Islet precursor cell (in vitro differentiated cells): ENCODE measurements at regions not wholly inside any gene's neighbourhood (a gene's known extent, or its start where the extent isn't known, plus 50 kb on each side); places are given as distances from the start of the nearest gene placed in this dataset.
A peak's percentile ranks its signal among the peaks of the same experiment; 100 is the strongest.
"Not testable (repeated sequence)": the region's sequence is repeated elsewhere in the genome, so short reads cannot be mapped to it uniquely, and the experiment has no call there.

Experiments used
- DNase-seq: peaks from one replicate; pipeline ENCODE4 v3.0.0-alpha.2; 2018

DNA sequence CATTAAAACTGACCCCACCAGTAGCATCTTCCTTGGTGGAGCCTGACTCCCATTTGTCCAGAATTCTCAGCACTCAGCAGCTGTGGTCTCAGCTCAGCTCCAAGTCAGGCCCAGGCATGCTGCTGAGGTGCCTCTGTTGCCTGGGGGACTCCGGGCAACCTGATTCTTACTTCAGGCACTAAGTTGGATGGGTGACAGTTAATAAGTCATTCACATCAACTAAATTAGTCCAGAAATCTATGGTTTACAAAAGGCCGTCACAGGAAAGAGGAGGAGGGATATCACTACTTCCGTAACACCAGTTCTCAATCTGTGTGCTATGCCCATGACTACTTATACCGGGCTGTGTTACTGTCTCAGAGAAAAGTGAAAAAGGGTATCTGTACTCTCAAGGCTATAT, 310.2 kb downstream of the SATB1 start:
- no peak for DNase-seq

DNA sequence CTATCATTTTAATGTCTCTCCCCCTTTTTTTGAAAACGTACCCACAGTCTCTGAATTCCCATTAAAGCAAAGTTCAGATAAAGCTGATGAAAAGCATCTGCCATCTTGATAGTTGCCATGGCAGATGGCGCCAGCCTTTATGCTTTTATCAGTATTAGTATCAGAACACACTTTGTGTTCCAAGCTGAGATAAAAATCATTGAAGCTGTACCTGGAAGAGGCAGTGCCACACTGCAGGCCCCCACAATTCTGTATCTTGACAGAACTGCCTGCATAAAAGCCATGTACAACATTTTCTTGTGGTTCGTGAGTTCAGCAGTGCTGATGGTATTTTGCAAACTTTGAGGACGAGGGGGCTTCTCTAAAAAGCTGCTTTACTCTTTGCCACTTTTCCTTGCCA, 311.7 kb downstream of the SATB1 start:
- DNase-seq, result no peak

DNA sequence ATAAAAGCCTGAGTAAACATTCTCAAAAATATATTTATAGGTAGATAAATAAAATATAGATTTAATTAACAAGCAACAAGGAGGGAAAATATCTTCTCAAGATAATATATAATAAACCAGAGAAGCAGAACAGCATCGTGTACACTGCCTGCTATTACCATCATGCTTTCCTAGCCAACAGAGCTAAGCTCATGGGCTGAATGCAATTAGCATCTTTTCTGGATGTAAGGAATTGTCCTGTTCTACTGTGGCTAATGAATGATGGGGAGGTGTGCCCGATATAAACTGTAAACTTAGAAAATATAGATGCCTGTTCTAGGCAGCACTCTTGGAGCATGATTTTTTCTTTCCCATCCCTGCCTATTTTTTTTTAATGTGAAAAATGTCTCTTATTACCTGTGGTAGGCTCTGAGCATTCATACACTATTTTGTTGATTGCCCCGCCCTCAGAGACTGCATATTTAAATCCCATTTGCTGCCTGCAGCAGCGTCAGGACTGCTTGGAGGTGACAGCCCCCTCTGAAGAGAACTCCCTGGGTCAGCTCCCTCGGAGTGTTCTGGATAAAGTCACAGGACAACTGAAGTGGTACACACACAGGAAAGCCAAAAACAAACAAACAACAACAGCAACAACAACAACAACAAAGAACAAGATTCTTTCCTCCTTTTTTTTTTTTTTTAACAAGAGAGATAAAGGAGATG, 312.3 kb downstream of the SATB1 start:
- no peak for DNase-seq

DNA sequence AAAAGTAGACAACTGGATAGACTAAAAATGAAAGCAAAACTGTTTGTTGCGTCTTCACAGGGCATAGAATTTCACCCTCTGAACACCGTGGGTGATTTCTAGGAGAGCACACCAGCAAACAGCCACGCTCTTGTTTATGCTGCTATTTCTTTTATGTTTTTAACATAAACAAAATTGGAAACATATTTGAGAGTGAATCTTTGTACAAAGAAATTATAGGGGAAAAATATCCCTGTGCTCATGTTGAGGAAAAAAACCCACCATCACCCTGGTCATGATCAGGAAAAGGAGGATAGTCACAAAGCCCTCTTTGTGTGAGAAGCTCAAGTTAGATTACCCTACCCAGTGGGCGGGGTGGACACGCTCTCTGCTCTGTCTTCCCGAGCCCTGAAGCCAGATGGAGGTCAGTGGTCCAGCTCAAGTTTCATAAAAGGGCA, 313.3 kb downstream of the SATB1 start:
- peak; percentile 76 for DNase-seq

DNA sequence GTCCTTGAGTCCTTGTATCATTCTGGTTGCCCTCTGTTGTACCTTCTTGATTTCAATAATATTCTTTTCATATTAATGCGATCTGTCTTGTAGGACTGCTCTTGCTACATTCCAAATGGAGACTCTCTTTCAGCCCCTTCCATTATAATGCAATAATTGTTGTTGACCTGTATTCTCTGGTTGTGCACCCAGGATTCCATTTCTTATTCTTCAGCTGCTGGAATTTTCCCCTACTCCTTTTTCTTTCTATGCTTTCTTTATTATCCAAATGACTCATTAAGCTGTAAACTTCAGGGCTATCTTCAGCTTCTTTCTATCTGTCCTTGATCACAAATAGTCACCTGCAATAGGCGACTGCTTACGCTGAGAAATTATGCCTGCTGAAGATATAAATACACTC, 321.5 kb downstream of the SATB1 start:
- no peak for DNase-seq

DNA sequence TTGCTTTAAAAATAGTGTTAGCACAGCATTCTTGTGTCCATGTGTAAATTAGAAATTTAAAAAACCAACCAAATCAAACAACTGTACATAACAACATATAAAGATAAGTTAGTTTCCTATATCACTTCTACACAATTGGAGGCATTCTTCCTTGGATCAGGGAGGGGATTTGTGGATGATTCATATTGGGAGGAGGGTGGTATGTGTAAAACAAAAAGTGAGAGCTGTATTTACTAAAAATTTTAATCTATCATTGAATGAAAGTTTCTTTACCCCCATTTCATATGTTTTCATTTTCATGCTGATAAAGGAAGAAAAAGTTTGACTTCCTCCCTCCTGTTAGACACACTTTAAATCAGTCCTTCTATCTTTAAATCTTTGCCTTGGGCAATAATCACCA, 325.0 kb downstream of the SATB1 start:
- no peak for DNase-seq

DNA sequence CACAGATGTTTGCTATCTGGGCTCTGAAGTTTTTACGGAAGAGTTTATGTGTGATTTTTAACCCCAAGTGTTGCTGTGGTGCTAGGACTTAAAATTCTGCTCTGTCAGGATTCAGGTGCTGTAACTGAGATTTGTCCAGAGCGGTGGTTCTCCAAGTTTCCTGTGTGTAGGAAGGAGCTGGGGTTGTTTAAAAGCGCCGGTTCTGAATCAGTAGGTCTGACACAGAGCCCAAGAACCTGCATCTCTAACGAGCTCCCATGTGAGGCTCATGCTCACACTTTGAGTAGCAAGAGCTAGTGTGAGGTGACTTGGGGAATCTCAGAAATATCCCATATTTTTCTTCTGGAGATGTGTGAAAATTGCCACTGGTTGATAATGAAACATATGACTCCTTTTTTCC, 325.5 kb downstream of the SATB1 start:
- DNase-seq, result peak; percentile 52

DNA sequence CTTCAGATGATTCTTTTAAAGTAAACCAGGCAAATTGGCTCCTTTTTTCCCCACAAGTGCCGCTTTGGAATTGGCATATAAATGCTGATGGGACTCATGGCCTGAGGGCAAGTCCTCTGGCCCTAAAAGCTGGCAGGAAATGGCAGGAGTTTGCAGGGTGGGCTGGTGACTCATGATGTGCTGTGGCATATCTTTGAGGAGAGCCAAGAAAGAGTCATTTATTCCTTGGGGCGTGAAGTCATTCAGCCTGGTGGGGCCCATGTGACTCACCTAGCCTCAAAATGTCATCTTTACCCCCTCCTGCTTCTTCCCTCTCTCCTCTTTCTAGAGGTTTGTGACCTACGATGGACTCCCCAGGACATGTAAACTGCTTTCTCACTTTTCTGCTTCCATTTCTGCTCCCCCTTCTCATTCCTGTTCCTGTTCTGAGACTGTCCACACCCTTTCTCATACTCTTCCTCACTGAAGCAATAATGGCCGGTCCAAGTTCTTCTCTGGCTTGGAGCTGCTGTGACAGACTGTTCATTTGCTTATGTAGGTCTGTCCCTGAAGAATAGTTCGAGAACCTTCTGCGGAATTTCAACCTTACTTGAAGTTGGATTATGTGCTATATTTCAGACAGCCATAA, 326.1 kb downstream of the SATB1 start:
- DNase-seq, result peak; percentile 98

DNA sequence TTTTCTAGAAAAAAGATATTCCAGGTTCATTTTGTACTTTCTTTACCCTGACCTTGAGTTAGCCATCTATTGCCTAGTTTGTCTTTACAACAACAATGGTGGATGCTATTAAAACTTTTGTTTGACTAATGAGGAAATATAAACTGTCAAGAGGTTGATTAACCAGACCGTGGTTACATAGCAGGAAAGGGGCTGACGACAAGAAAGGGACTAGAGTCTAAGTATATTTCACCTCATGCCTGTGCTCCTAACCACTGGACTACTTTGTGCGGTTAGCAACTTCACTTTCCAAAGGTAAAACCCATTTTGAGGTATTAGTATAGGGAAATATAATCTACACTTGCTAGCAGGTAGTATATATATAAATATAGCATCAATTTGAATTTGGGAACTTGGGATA, 327.1 kb downstream of the SATB1 start:
- no peak for DNase-seq

DNA sequence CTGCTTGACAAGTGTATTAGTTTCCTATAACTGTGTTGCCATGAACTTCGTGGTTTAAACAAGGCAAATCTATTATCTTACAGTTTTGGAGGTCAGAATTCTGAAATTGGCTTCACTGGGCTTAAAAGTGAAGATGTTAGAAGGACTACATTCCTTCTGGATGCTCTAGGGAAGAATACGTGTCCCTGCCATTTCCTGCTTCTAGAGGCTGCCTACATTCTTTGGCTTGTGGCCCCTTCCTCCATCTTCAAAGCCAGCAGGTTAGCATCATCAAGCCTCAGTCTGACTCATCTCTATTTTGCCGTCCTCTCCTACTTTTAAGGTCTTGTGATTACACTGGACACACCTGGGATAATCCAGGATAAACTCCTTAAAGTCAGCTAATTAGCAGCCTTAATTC, 327.7 kb downstream of the SATB1 start:
- DNase-seq, result no peak

DNA sequence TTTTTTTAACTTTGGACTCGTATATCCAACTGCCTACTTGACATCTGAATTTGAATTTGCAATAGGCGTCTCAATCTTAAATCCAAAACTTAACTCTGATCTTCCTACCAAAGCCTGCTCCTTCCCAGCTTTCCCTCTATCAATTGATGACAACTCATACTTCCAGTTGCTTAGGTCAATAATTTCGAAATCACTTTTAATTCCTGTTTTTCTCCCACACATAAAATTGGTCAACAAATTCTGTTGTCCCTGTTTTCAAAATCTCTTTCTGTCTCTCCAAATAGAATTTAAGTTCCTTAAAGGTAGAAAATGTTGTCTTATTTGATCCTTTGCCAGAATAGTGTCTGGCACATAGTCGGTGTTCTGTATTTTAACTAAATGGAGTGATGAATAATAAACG, 332.4 kb downstream of the SATB1 start:
- DNase-seq, result no peak

DNA sequence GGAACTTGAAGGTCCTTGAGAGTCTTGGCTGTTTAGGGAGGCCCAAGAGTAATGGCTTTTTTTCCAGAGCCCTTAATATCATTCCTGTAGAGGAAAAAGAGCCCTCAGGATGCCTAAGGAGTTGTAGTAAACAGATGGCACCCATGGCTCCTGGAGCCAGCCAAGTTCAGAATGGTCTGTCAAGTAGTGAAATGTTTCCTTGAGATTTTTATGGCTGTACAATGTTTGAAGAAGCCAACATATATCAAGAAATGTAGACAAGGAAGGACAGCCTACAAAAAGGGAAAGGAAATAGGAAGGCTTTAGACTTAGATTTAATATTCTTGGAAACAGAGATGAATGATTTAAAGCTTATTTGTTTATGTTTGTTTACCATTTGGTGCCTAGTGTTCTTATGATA, 334.8 kb downstream of the SATB1 start:
- no peak for DNase-seq

DNA sequence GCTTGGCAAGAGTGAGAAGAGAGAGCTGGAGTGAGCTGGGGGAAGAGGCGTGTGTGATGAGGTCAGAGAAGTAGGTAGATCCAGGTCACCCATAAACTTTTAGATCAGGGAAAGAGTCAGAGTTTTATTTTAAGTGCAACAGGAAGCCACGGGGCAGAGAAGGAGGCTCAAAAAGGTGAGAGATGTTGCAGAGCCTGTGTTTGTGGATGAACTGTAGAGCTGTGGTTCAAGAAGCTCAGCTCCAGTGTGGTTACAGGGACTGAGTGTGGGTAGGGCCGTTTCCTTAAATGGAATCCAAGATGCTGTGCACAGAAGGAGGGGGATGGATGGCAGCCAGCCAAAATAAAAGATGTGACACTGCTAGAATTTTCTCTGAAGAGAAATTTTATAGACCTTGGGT, 337.2 kb downstream of the SATB1 start:
- no peak for DNase-seq

DNA sequence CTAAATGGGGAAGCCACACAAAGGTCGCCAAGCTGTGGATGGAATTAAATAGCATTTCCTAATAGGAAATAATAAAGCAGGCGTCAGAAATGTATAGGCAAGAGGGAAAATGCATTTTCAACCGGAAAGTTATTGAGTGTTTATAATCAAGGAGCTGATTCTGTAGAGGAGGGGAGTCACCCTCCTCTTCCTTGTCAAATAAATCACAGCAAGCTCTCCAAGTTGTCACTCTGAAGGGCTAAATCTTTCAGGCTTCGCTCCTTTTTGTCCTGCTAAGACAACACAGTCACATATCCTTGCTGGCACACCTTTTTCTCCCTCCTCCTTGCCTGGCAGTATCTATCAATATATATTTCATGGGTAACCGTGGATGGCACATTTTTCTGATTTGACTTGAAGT, 338.4 kb downstream of the SATB1 start:
- DNase-seq, result no peak

DNA sequence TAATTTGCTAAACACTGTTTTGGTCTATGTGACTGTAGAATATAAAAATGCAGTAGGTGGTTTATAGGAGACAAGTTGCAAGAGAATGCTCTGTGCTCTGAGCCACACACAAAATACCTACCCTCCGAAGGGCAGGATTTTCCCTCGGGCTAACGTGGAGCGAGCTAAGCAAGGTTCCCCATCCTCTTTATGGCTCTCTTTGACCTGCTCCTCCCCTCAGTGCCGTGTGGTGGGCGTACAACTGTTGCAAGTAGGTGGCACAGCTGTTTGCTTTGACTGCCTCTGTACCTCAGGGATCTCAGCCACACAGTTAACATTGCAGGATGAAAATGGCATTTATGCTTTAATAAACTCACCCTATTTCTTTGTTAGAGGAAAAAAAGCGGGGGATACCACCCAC, 339.1 kb downstream of the SATB1 start:
- no peak for DNase-seq

DNA sequence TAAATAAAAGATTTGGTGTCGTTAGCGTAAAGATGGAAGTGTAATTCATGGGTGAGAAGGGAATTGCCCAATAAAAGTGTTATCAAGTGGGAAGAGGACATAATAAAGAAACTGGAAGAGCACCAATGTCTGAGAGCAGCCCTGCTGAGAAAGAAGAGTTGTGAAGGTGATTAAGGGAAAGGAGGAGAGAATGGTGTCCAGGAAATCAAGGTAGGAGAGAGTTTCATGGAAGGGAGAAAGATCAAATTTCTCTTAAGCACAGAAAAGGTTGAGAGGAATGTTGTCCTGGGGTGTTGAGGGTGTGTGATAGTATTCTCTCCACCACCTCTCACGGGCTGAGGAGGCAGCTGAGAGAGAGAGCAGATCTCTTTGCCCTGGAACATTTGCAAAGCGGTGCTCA, 339.7 kb downstream of the SATB1 start:
- DNase-seq, result no peak

DNA sequence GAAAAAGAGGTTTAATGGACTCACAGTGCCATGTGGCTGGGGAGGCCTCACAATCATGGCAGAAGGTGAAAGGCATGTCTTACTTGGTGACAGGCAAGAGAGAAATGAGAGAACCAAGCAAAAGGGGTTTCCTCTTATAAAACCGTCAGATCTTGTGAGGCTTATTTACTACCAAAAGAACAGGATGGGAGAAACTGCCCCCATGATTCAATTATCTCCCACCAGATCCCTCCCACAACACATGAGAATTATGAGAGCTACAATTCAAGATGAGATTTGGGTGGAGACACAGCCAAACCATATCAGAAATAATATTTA, 340.8 kb upstream of the TBC1D5 start:
- not testable (repeated sequence) for DNase-seq

DNA sequence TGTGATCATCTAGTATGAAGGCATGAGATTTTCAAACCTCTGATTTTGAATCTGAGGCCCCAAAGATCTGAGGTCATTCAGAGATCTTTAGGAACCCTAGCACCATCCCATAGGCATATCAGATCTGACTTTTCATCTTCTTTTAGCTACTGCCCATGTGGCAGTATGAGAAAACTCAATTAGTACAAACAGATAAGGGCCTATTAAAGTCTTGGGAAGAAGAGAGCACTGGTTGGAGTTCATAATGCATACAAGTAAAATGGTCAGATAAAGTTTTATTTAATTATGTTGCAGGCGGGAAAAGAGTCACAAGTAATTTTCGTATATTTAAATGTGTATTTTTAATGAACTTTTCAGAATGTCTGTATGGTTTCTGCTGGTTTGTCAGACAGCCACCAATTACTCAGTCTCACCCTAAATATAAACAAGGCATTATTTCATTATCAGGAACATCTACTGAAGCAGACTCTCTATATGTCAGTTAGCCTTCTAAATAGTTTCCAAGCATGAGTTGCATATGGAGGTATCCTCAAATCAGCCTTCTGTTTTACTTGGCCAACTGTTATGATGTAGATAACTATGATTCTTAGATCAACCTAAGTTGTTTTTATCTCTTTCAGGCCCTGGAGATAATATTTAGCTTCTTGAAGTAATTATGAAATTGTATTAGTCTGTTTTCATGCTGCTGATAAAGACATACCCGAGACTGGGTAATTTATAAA, 340.3 kb upstream of the TBC1D5 start:
- no peak for DNase-seq

DNA sequence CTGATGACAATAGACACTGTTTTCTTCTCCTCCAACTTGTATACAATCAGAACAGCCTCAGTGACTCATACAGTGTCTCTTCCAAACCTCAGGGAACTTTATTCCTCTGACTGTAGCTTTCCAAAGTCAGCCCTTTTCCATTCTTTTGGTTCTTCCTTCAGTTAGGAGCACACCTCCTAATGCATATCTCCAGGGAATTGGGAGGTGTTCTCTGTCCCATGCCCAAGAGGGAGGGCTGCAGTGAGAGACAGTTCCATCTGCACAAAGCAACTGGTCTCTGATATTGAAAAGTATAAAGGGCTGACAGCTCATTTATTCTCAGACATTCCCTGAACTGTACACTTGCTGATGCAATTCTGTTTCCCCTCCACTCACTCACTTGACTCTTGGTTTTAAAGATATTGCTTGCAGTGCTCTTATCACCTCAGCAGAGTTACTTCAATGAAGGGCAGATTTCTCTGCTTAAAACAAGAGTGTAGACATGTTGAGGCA, 337.8 kb upstream of the TBC1D5 start:
- DNase-seq, result no peak

DNA sequence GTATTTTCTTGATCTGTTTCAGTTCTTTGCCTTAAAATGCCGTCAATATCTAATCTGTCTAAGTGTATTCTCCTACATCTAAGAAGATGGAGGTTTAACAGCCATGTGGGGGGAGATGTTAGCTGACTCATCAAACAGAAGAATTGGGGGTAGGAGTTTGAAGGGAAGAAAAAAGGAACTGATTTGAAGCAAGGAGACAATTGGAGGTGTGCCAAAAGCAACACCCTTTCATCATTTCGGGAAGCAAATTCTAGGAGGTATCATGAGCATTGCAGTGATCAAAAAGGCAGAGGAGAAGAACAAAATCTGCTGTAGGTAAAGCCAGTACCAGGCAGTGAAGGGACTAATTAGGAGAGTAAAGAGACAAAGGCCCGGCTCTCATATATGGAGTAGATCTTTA, 337.3 kb upstream of the TBC1D5 start:
- no peak for DNase-seq

DNA sequence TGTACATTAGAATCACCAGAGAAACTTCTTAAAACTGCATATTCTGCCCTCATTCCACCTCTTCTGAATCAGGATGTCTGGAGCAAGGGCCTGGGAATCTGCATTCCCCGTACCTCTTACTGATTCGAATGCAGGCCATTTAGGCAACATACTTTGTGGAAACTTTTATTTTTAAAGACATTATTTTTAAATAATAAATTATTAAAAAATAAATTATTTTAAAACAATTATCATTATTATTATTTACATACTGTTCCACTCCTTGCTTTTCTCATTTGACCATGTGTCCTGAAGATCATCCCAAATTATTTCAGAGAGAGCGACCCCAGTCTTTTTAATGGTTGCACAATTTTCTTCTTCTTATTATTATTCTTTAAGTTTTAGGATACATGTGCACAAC, 336.6 kb upstream of the TBC1D5 start:
- DNase-seq, result no peak

DNA sequence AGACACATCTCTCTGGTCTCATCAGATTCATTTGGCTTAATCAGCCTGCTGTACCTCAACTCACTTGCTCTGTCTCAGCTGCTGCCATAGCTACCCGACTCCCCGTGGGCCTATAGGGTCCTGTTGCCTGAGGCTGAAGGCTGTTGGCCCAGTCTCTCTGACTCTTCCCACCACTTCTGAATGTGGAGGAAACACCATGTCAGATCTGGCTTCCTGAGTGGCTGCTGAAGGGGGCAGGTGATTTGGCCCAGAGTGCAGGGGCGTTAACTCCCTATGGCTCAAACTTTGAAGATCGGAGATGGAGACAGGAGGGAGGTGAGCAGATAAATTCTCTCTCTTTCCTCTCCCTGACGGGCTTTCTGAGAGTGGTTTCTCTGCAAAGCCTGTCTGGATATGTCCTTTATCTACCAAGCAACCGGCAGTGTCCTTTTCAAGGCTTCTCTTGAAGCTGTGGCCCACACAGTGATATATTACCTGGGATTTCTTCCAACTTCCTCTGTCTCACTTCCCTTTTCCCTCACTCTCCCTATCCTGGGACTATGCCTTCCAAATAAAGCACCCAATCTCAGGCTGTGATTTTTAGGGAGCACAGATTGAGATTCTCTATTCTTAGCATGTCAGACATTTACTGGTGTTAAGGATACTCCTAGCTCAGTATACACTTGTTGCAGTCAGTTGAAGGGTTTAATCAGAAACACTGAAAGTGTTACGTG, 334.9 kb upstream of the TBC1D5 start:
- no peak for DNase-seq

DNA sequence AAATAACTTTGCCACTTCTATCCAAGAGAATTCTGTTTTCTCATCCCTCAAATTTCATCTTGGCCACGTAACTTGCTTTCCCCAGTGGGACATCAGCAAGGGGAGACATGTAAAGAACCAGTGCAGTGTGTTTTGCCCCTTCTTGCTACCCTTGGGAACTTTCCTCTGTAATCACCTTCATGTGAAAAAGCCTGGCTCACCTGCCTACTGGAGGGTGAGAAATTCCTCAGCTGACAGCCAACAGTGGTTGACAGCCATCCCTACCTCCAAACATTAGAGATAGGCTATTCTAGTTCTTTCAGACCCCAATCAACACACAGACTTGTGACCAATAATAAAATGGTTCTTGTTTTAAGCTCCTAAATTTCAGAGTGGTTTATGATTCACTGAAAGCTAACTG, 333.9 kb upstream of the TBC1D5 start:
- no peak for DNase-seq

DNA sequence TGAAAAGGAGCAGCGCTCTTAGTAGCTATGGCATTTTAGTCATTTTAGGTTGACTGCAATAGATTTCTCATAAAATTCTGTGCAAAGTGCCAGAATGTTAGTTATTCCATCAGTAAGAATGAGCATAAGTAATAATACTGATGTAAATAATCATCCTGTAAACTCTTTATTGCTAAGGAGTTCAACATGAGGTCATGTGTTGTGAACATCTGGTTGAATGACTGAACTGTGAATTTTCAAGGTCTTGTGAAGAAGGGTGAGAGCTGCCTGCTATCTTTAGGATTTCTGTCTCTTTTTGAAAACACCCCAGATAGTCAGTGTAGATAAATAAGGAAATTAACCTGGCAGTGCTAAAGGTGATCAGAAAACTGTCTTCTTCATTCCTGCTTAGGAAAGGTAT, 333.4 kb upstream of the TBC1D5 start:
- DNase-seq, result no peak
